GM12874 (cell line): ENCODE measurements at regions not wholly inside any gene's neighbourhood (a gene's known extent, or its start where the extent isn't known, plus 50 kb on each side); places are given as distances from the start of the nearest gene placed in this dataset.

Source experiments
- CTCF ChIP-seq: IDR thresholded peaks from 2 replicates; pipeline ENCODE4 v1.5.1; 2011; ENCODE audit warnings: low read depth, mild to moderate bottlenecking, control low read depth, low read length, moderate library complexity; ENCODE audit not compliant: insufficient read depth

GRCh38 chr4:186887752-186888151 is 164.1 kb upstream of the FAT1 start:
- TF ChIP-seq CTCF: no peak

GRCh38 chr4:186889876-186890643 is 166.4 kb upstream of the FAT1 start:
- no peak for TF ChIP-seq CTCF

- TF ChIP-seq CTCF: no peak
Observed at GRCh38 chr4:186891859-186892486, 168.3 kb upstream of the FAT1 start.

- TF ChIP-seq CTCF: no peak
Observed at GRCh38 chr4:186898367-186898766, 174.7 kb upstream of the FAT1 start.

GRCh38 chr4:186900232-186900900 is 176.7 kb upstream of the FAT1 start:
- TF ChIP-seq CTCF: no peak

GRCh38 chr4:186900984-186901383 is 177.3 kb upstream of the FAT1 start:
- no peak for TF ChIP-seq CTCF

GRCh38 chr4:186901850-186902249 is 178.2 kb upstream of the FAT1 start:
- TF ChIP-seq CTCF: no peak
